ENCODE measurements at regions not wholly inside any gene's neighbourhood (a gene's known extent, or its start where the extent isn't known, plus 50 kb on each side); places are given as distances from the start of the nearest gene placed in this dataset.

DNA sequence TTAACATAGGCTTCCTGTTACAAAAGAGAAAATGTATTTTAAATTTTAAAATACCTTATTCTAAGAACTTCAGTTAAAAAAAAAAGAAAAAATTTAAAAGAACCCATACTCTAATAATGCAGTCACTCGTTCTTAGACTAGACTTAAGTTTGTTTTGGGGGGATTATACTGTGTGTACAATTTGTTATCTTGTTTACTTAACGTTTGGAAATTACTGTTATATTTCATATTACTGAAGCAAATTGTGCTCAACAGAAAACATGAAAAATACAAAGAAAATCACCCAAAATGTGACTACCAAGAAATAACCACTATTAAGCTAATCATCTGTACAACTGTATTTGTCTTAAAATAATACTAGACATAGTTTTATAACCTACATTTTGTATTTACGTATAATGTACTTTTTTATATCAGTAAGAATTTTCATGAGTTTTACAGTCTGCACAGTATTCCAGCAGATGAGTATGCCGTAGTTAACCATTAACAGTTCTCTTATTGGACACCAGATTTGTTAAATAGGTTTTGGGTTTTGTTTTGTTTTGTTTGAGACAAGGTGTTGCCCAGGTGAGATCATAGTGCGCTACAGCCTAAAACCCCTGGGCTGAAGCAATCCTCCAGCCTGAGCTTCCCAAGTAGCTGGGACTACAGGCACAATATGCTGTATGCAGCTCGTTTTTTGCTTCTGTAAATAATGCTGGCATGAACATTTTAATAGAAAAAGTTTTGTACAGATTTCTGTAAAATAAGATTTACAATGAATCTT is 88.8 kb upstream of the CHD2 start:
- peak overlapping the region; percentile 90 for H3K4me2 ChIP-seq (ENCODE audit: low read depth, low read length)
- no peak for ATAC-seq
- H3K27ac ChIP-seq (ENCODE audit: extremely low read length, insufficient read depth, low read length): peak overlapping the region; percentile 98
- ChIA-PET CTCF (ENCODE audit: low intra/inter-chr PET ratio, low total read pairs) (no interaction called here), POLR2A (interaction anchor here (3.8 to 5.8 kb wide), 6 partner anchors 9 to 104 kb away, joined by 14 to 211 read pairs (median 98); partner anchors contain the start of gene CHD2)
- intact Hi-C loops (cut with micrococcal nuclease; ENCODE audit: unreplicated experiment): no loop called here
- H2AFZ ChIP-seq (ENCODE audit: low read length): no peak overlapping the region
- peaks cover 28% of the 10 kb centered on the region for H3K4me1 ChIP-seq (ENCODE audit: insufficient read depth, low read length)
- H3K27me3 ChIP-seq (ENCODE audit: control insufficient read depth in 1 of 2, insufficient read depth in 2 of 2, low read length in 2 of 2): no peaks in the 10 kb centered on the region; a peak in 1 of 5 replicates
- in situ Hi-C loops (cut with HindIII; ENCODE audit: extremely low pct_ligation_motif_present, low pct_unique_long_range_greater_than_20kb): loop anchor here (5.0 kb wide), 1 partner anchor 71 kb away; no protein-coding TSS in a partner anchor
- H3K9me3 ChIP-seq (ENCODE audit: low read length): no peaks in the 10 kb centered on the region
- H3K4me3 ChIP-seq (replicated peaks in 1 of 3; ENCODE audit: insufficient read depth in 1 of 3, low read depth in 2 of 3, low read length in 3 of 3): peak overlapping the region; percentile 49 to 67 (median 61); a peak in 5 of 6 replicates
- H3K79me2 ChIP-seq (ENCODE audit: insufficient read depth, low read length): peaks cover 25% of the 10 kb centered on the region
- 2% methylated on average over 6 of the region's 6 CpGs for WGBS (ENCODE audit: low lambda C conversion rate)
- FAIRE-seq: no peak
- peak; percentile 68 for DNase-seq (ENCODE audit: low spot score)
- H3K36me3 ChIP-seq (replicated peaks in 1 of 2; ENCODE audit: control insufficient read depth in 1 of 2, insufficient read depth in 2 of 2, low read length in 2 of 2): no peaks in the 10 kb centered on the region
- BruUV-seq (replicated peaks): no TSS peak
- H3K9ac ChIP-seq (ENCODE audit: insufficient read depth, low read depth, low read length): peak overlapping the region; percentile 92
- no peaks in the 10 kb centered on the region for H4K20me1 ChIP-seq (ENCODE audit: insufficient read depth, low read length)
- TF ChIP-seq EZH2 (conservative IDR thresholded peaks at IDR 0.05; ENCODE audit: low read depth, low read length): no peak
- no peak for TF ChIP-seq MTF2 (CRISPR knock-in tag; IDR thresholded peaks at IDR 0.05; ENCODE audit: borderline replicate concordance)
- no peak for TF ChIP-seq SIN3A (IDR thresholded peaks at IDR 0.05; ENCODE audit: borderline replicate concordance, low read depth, low read length)
- TF ChIP-seq SOX5 (CRISPR knock-in tag; IDR thresholded peaks at IDR 0.05; ENCODE audit: borderline replicate concordance): 0 out of 2 replicates have a peak, but pooled peaks have one; percentile 34
- TF ChIP-seq RCOR2 (CRISPR knock-in tag; IDR thresholded peaks at IDR 0.05): 0 out of 2 replicates have a peak, but pooled peaks have one; percentile 28
- no peak for TF ChIP-seq TSC22D2 (CRISPR knock-in tag; IDR thresholded peaks at IDR 0.05; ENCODE audit: borderline replicate concordance)
- TF ChIP-seq HNF4G (IDR thresholded peaks at IDR 0.05; ENCODE audit: borderline replicate concordance, low read depth, low read length): 0 out of 2 replicates have a peak, but pooled peaks have one; percentile 3
- TF ChIP-seq HNF4G (CRISPR knock-in tag; IDR thresholded peaks at IDR 0.05; ENCODE audit: borderline replicate concordance, low read depth): no peak
- TF ChIP-seq GFI1 (CRISPR knock-in tag; IDR thresholded peaks at IDR 0.05; ENCODE audit: borderline replicate concordance): 0 out of 2 replicates have a peak, but pooled peaks have one; percentile 30
- no peak for TF ChIP-seq ZNF367 (CRISPR knock-in tag; IDR thresholded peaks at IDR 0.05; ENCODE audit: borderline replicate concordance)
- TF ChIP-seq PTBP1 (IDR thresholded peaks at IDR 0.05; ENCODE audit: low read depth, low read length, poor library complexity, severe bottlenecking): no peak
- TF ChIP-seq CEBPB (IDR thresholded peaks at IDR 0.05; ENCODE audit: borderline replicate concordance, low read depth, low read length): peak; percentile 51; the same call in 1 of the 2 replicates
- TF ChIP-seq ZNF263 (CRISPR knock-in tag; IDR thresholded peaks at IDR 0.05): no peak
- TF ChIP-seq ZNF678 (CRISPR knock-in tag; IDR thresholded peaks at IDR 0.05): no peak
- TF ChIP-seq ZNF251 (CRISPR knock-in tag; IDR thresholded peaks at IDR 0.05): no peak
- TF ChIP-seq HDAC2 (CRISPR knock-in tag; IDR thresholded peaks at IDR 0.05): 0 out of 2 replicates have a peak, but pooled peaks have one; percentile 23
- no peak for TF ChIP-seq FOXP1 (IDR thresholded peaks at IDR 0.05)
- peak; percentile 48; the same call in 1 of the 2 replicates for TF ChIP-seq FOXP1 (CRISPR knock-in tag; IDR thresholded peaks at IDR 0.05)
- TF ChIP-seq, protein P1, sequence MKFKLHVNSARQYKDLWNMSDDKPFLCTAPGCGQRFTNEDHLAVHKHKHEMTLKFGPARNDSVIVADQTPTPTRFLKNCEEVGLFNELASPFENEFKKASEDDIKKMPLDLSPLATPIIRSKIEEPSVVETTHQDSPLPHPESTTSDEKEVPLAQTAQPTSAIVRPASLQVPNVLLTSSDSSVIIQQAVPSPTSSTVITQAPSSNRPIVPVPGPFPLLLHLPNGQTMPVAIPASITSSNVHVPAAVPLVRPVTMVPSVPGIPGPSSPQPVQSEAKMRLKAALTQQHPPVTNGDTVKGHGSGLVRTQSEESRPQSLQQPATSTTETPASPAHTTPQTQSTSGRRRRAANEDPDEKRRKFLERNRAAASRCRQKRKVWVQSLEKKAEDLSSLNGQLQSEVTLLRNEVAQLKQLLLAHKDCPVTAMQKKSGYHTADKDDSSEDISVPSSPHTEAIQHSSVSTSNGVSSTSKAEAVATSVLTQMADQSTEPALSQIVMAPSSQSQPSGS (CRISPR knock-in tag; IDR thresholded peaks at IDR 0.05): 0 out of 2 replicates have a peak, but pooled peaks have one; percentile 32
- TF ChIP-seq, protein P2, sequence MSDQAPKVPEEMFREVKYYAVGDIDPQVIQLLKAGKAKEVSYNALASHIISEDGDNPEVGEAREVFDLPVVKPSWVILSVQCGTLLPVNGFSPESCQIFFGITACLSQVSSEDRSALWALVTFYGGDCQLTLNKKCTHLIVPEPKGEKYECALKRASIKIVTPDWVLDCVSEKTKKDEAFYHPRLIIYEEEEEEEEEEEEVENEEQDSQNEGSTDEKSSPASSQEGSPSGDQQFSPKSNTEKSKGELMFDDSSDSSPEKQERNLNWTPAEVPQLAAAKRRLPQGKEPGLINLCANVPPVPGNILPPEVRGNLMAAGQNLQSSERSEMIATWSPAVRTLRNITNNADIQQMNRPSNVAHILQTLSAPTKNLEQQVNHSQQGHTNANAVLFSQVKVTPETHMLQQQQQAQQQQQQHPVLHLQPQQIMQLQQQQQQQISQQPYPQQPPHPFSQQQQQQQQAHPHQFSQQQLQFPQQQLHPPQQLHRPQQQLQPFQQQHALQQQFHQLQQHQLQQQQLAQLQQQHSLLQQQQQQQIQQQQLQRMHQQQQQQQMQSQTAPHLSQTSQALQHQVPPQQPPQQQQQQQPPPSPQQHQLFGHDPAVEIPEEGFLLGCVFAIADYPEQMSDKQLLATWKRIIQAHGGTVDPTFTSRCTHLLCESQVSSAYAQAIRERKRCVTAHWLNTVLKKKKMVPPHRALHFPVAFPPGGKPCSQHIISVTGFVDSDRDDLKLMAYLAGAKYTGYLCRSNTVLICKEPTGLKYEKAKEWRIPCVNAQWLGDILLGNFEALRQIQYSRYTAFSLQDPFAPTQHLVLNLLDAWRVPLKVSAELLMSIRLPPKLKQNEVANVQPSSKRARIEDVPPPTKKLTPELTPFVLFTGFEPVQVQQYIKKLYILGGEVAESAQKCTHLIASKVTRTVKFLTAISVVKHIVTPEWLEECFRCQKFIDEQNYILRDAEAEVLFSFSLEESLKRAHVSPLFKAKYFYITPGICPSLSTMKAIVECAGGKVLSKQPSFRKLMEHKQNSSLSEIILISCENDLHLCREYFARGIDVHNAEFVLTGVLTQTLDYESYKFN (CRISPR knock-in tag; conservative IDR thresholded peaks at IDR 0.05): peak; percentile 30; the same call in 1 of the 2 replicates
